Stimulated activated effector memory CD8-positive, alpha-beta T cell treated with anti-CD3 and anti-CD28 coated beads, Interleukin-12 subunit alpha, Interleukin-12 subunit beta, amount 100 ng/mL, for 72 hours (primary cell): ENCODE measurements at regions not wholly inside any gene's neighbourhood (a gene's known extent, or its start where the extent isn't known, plus 50 kb on each side); places are given as distances from the start of the nearest gene placed in this dataset.

Source experiments
- ATAC-seq: fragments of 150-1000 bp; cut with Tn5 transposase; 2 replicates; pipeline ENCODE4 v1.10.0; 2021
- DNase-seq, 2 donors: peaks; one replicate each; pipeline ENCODE4 v3.0.0; 2021 to 2022; ENCODE audit warnings: low spot score in 2 of 2
- H3K27ac Mint-ChIP-seq: one replicate; pipeline ENCODE4 v1.8.0; 2022; ENCODE audit warnings: mild to moderate bottlenecking, mixed read lengths
- H3K36me3 Mint-ChIP-seq: one replicate; pipeline ENCODE4 v1.8.0; 2022; ENCODE audit warnings: mild to moderate bottlenecking, mixed read lengths
- H3K4me1 Mint-ChIP-seq: one replicate; pipeline ENCODE4 v1.8.0; 2022; ENCODE audit warnings: mixed read lengths
- H3K4me3 Mint-ChIP-seq: one replicate; pipeline ENCODE4 v1.8.0; 2022; ENCODE audit warnings: mild to moderate bottlenecking, mixed read lengths
- H3K9me3 Mint-ChIP-seq: one replicate; pipeline ENCODE4 v1.8.0; 2022; ENCODE audit warnings: mixed read lengths

DNA sequence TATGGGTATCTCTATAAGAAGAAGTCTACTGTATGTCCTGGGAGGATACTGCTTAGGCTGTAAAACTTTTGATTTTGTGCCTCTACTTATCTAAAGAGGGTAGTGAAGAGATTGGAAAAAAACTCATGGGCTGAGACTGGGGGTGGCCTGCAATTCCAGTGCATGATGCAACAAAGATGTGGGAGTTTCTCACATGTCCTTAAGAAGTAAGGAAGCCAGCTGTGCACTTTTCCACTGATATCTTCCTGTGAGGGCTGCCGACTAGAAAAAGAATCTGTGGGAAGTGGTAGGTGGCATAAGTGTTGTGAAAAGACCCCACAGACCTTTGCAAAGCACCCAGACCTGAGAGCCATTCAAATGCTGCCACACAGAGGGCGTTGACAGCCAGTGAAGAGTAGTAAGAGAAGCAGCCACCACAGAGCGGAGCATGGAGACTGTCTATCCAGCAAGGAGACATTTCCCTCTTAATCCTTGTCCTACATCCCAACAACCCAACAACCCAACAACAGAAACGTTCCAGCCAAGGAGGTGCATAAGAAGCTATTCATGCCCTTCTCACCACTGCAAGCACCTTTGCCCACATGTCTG lies 65.1 kb downstream of the PFDN4 start:
- no peaks in the 10 kb centered on the region for H3K9me3 Mint-ChIP-seq
- no peak for DNase-seq
- H3K4me3 Mint-ChIP-seq, result no peak overlapping the region
- H3K4me1 Mint-ChIP-seq, result no peaks in the 10 kb centered on the region
- H3K36me3 Mint-ChIP-seq, result no peaks in the 10 kb centered on the region
- no peak for ATAC-seq
- H3K27ac Mint-ChIP-seq, result no peak overlapping the region

DNA sequence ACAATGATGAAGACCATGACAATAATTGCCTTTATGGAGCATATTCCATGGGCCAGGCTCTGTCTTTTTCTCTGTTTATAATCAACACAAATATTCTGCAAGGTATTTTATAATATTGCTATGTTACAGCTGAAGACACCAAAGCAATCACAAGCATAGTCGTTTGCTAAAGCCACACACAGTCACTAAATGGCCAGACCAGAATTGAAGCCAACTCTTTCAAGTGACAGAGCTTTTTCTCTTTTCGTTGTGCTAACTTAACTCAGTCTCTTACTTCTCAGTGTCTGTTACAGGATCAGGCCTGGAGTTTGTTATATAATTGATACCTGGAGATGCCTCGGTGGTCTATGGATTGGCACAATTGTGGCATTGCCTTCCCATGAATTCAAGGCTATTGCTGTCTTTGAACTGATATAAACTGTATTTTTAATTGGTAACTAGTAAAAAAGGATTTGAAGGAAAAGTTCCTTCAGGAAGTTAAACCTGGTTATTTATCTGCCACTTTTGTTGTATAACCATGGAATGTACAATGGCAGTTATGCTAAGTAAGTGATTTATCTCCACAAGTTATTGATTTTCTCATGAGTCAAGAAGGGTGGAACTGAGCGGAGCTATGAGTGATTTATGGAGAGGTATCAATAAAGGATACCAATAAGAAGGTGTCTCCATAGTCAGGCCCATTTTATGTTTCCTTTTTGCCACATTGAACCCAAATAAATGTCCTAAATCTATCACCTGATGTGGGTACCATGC lies 67.6 kb downstream of the PFDN4 start:
- Mint-ChIP-seq H3K4me1 (no peaks in the 10 kb centered on the region), H3K36me3 (no peaks in the 10 kb centered on the region), H3K4me3 (no peak overlapping the region), H3K9me3 (no peaks in the 10 kb centered on the region), H3K27ac (no peak overlapping the region)
- DNase-seq, result no peak
- no peak for ATAC-seq

DNA sequence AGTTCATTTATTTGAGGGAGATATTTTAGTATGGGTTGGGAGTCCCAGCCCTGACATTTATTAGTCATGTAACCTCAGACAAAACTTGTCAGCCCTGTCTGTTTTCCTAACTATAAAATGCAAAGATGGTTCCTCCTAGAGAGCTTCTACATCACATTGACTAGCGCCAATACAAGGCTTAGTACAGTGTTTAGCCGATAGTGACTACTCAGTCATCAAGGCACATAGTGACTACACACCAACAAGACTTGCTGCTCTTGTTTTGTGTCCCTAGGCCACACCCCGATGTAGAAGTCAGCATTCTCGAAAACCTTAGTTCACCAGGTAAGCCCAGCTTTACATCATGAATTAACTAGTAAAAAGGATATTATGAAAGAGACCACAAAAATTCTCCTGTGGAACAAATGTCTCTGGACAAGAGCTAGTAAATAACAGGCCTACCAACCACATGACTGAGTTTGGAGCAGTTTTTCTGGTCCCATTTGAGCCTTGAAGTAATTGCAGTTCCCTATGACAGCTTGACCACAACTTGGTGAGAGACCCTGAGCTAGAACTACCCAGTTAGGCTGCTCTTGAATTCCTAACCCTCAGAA lies 68.8 kb downstream of the PFDN4 start:
- peak; percentile 16 for ATAC-seq
- no peaks in the 10 kb centered on the region for H3K4me1 Mint-ChIP-seq
- no peaks in the 10 kb centered on the region for H3K9me3 Mint-ChIP-seq
- DNase-seq, result no peak
- H3K36me3 Mint-ChIP-seq, result no peaks in the 10 kb centered on the region
- no peak overlapping the region for H3K4me3 Mint-ChIP-seq
- no peak overlapping the region for H3K27ac Mint-ChIP-seq

DNA sequence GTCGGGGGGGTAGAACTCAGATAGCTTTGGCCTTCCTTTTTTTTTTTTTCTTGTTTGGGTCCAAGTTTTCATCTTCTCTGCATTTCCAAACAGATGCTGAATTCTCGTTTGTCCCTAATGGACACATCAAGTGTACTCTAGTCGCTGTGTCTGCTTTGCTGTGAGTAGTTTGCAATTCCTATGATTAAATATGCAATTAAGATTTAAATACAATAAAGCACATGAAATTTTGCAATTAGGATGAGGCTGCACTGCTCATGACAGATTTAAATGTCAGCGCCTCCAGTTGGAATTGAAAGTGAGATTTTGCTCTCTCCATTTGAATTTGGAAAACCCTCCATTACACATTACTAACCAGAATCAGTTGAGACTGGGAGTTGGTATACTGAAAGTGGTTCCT lies 70.4 kb downstream of the PFDN4 start:
- DNase-seq (no peak), ATAC-seq (no peak)
- Mint-ChIP-seq H3K36me3 (no peaks in the 10 kb centered on the region), H3K4me1 (no peaks in the 10 kb centered on the region), H3K27ac (no peak overlapping the region), H3K4me3 (no peak overlapping the region), H3K9me3 (no peaks in the 10 kb centered on the region)

DNA sequence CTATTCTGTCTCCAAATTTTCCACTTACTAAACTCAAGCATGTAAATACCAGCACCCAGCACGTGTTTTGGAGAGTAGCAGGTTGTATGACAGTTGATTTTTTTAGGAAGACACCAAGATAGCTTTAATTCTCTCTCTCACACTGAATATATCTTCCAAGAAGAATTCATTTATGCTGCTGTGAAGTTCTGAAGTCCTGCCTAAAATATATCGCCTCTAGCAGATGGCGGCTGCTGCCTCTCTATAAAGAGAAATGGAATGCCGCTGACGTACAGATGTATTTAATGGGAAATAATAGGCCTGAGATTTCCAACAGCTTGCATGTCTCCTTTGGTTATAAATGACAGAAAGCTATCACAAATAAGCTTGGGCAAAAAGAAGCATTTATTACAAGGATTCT lies 74.7 kb downstream of the PFDN4 start:
- ATAC-seq, result no peak

DNA sequence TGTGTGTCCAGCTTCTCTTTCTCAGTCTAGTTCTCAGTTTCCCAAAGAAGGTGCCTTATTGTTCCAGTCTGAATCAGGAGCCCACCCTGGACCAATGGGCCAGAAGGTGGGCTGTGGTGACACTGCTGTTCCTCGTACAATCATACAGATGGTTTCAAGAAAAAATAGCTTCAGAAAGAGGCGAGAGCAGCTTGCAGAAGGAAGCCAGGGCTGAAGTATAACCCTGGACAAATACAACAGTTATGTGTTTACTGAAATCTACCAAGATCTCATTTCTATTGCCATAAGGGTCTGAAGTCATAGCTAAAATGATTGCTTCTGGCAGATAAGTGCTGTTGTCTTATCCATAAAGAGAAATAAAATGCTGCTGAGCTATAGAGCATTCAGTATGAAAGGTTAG lies 75.4 kb downstream of the PFDN4 start:
- no peak for DNase-seq
- Mint-ChIP-seq H3K36me3 (peaks cover 7% of the 10 kb centered on the region), H3K4me3 (no peak overlapping the region), H3K9me3 (peaks cover 4% of the 10 kb centered on the region), H3K27ac (no peak overlapping the region), H3K4me1 (peaks cover 12% of the 10 kb centered on the region)
- no peak for ATAC-seq

More for the DNA sequence above, 74.7 kb downstream of the PFDN4 start:
- Mint-ChIP-seq H3K36me3 (peaks cover 7% of the 10 kb centered on the region), H3K27ac (no peak overlapping the region), H3K4me3 (no peak overlapping the region), H3K4me1 (peaks cover 12% of the 10 kb centered on the region), H3K9me3 (peaks cover 4% of the 10 kb centered on the region)
- no peak for DNase-seq

DNA sequence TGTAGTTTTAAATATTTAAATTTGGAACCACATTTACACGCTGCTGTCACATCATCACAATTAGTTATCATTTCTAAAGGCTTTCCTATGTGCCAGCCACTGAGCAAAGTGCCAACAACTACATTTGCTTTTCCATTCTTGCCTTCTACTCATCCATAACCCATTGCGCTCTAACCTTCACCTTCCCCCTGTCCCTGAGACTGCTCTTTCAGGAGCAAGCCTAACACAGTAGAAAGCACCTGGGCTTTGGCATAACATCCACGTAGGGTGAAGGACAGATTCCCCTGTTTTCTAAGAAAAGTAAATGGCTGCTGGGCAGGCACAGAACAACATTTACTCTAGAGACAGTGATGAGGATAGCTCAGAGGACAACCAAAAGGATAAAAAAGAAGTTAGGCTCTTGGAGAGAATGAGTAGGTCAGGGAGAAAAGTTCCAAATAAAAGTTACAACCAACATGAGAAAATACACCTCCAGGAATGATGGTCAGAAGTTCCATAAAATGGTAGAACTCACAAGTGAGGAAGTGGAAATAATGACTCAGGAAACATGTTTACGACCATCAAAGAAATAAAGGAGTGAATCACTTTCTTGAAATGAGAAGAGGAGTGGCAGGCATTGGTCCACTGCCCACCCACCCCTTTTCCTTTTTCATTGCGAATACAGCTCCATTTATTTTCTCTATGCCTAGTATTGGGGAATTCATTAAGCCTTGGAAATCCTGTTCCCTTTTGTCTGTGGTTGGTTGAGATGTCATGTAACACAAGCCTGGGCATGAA lies 77.2 kb downstream of the PFDN4 start:
- Mint-ChIP-seq H3K36me3 (peaks cover 7% of the 10 kb centered on the region), H3K4me1 (peaks cover 12% of the 10 kb centered on the region), H3K9me3 (peaks cover 4% of the 10 kb centered on the region), H3K27ac (peak overlapping the region; percentile 91), H3K4me3 (peak overlapping the region; percentile 28)
- DNase-seq, result no peak
- ATAC-seq, result peak; percentile 90

DNA sequence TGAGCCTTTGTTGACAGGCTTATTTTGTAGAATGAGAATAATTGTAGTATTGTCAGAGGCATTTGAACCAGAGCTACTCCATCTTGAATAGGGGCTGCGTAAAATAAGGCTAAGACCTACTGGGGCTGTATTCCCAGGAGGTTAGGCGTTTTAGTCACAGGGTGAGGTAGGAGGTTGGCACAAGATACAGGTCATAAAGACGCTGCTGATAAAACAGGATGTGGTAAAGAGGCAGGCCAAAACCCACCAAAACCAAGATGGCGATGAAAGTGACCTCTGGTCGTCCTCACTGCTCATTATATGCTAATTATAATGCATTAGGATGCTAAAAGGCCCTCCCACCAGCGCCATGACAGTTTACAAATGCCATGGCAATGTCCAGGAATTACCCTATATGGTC lies 82.7 kb downstream of the PFDN4 start:
- Mint-ChIP-seq H3K4me3 (no peak overlapping the region), H3K4me1 (peaks cover 3% of the 10 kb centered on the region), H3K9me3 (peaks cover 3% of the 10 kb centered on the region), H3K36me3 (peaks cover under 1% of the 10 kb centered on the region), H3K27ac (no peak overlapping the region)
- ATAC-seq, result no peak
- DNase-seq, result no peak

DNA sequence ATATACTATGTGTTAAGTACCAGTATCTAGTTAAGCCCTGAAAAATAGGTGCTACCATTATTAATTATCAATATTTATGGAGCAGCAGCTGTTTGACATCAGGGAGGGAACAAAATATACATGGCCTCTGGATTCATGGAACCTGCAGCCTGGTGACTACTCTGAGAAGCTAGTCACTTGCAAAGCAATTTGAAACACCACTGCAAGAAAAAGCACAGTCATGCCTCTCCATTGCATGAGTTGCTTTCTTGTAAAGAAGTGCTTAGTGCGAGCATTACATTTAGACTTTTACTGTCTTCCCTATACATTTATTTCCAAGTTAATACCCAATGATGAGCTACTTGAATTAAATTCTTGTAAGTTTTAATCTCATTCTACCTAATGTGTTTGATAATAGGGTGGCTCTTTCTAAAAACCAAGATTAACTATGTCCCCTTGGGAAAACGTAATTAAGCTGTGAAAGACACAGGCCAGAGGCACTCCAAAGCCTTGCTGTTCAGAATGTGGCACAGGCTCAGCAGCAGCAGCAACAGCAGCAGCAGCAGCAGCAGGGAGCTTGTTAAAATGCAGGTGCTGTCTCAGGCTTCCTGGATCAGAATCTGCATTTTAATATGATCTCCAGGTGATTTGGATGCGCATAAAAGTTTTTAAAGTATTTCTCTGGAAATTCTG lies 83.6 kb downstream of the PFDN4 start:
- ATAC-seq (no peak), DNase-seq (no peak)
- Mint-ChIP-seq H3K4me3 (no peak overlapping the region), H3K9me3 (no peaks in the 10 kb centered on the region), H3K27ac (no peak overlapping the region), H3K36me3 (no peaks in the 10 kb centered on the region), H3K4me1 (no peaks in the 10 kb centered on the region)

DNA sequence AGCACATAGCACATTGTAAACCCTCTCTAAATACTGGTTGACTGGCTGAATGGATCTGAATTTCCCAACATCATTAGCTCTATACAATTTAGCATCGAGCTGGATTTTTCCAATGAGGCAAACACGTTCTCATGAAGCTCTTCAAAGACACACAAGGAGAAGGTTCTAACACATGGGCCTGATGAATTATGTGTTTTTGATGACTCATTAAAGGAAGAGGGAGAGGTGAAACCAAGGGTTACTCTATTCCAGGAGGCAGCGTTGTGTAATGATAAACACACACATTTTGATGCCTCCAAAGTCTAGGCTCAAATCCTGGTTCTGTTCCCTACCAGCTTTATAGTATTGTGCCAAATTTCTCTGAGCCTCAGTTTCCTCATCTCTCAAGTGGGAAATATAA lies 84.3 kb downstream of the PFDN4 start:
- H3K27ac Mint-ChIP-seq, result no peak overlapping the region
- ATAC-seq, result no peak
- H3K4me1 Mint-ChIP-seq, result no peaks in the 10 kb centered on the region
- no peaks in the 10 kb centered on the region for H3K9me3 Mint-ChIP-seq
- no peak overlapping the region for H3K4me3 Mint-ChIP-seq
- no peaks in the 10 kb centered on the region for H3K36me3 Mint-ChIP-seq
- DNase-seq, result no peak

DNA sequence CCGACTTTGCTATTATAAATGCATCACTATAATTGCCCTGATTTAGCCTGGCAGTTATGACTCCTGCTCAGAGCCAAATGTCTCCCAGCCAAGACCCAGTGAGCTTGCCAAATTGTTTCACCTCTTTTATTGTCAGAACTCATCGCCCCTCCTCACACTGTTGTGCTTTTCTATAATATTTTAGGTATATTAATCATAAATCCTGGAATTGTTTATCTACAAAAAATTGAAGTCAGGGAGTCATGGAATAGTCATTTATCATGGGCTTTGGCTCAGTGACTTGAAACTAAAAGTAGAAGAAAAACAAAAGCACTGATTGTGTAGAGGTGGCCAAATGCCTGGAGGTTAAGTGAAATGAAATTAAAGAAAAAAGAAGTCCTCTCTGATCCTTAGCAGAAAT lies 85.6 kb downstream of the PFDN4 start:
- no peak overlapping the region for H3K4me3 Mint-ChIP-seq
- no peak for ATAC-seq
- H3K4me1 Mint-ChIP-seq, result no peaks in the 10 kb centered on the region
- no peak overlapping the region for H3K27ac Mint-ChIP-seq
- no peaks in the 10 kb centered on the region for H3K9me3 Mint-ChIP-seq
- DNase-seq, result no peak
- H3K36me3 Mint-ChIP-seq, result no peaks in the 10 kb centered on the region

DNA sequence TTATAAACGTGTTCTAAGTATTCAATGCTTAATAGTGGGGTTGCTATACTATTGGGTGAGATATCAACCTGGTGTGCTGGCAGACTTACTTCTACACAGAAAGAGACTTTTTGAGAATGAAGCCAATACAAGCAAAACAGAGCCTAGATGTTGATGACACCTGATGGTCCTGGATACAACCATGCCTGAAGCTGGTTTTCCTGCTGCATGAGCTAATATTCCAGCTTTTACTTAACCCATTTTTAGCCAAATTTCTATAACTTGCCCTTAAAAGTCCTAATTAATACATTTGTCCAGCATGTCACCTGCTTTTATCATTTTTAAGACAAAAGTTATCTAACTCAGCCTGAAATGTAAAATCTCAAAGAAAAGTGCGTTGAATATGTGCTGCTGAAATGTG lies 86.2 kb downstream of the PFDN4 start:
- H3K36me3 Mint-ChIP-seq, result no peaks in the 10 kb centered on the region
- no peak overlapping the region for H3K27ac Mint-ChIP-seq
- no peak for DNase-seq
- H3K9me3 Mint-ChIP-seq, result no peaks in the 10 kb centered on the region
- no peak overlapping the region for H3K4me3 Mint-ChIP-seq
- no peak for ATAC-seq
- H3K4me1 Mint-ChIP-seq, result no peaks in the 10 kb centered on the region

DNA sequence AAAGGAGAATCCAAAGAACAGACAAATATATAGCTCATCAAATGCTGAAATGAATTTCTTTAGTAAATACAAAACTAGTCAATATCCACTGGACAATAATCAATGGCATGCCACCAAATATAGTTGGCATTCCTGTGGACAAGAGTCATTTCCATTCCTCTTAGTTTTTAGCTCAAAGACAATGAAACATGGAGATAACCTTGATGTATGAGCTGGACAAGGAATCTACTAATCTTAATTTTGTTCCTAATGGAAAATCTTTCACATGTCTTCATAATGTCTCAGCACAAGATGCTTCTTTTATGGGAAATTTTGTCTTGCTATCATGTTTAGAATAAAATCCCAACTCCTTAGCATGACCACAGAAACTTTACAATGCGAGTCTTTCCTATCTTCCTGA lies 87.8 kb downstream of the PFDN4 start:
- Mint-ChIP-seq H3K4me1 (no peaks in the 10 kb centered on the region), H3K36me3 (no peaks in the 10 kb centered on the region), H3K4me3 (no peak overlapping the region), H3K27ac (no peak overlapping the region), H3K9me3 (no peaks in the 10 kb centered on the region)
- DNase-seq (no peak), ATAC-seq (no peak)

DNA sequence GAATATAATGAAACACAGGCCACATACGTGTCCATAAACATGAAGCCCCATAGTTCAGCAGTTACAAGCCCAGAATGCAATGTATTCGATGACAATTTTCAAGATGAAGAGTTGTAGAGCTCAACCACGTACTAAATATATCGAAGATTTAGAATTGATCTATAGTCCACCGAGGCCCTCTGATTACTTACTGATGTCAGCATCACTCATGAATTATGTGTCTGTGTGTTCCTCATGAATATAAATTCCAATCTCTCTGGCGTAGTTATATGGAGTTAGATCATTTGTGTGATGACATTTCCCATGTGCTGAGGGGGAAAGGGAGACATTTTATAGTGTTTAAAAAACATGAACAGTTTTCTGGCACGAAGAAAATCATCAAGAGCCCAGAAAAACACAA lies 97.5 kb downstream of the PFDN4 start:
- no peak for DNase-seq
- Mint-ChIP-seq H3K36me3 (no peaks in the 10 kb centered on the region), H3K4me1 (no peaks in the 10 kb centered on the region), H3K27ac (no peak overlapping the region), H3K9me3 (no peaks in the 10 kb centered on the region), H3K4me3 (no peak overlapping the region)
- no peak for ATAC-seq

DNA sequence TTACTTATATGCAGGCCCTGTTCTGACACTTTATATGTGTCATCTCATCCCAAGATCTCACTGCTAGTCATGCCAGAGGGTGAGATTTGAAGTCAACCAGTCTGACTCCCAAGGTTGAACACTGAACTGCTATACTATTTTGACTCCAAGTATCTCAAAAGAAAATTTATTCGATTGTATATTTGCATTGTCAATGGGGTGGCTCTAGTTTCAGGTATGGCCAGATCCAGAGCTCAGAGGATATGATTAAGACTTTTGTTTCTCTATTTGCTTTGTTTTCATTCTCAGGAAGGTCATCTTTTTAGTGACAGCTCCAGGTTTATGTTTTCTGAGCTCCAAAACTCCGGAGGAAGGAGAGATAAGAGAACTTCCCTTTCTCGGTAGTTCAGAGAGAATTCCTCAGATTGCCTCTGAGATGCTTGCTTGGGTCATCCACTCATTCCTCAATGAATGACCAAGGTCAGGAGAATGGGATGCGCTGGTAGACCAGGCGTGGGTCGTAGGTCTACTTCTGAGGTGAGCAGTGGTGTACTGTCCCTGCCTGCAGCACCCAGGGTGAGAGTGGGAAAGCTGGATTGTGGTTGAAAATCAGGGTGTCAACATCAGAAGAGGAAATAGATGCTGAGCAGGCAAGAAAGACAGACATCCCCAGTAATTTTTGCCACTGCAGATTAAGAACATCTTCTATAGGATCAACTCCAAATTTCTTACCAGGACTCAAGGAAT lies 99.3 kb downstream of the PFDN4 start:
- Mint-ChIP-seq H3K9me3 (no peaks in the 10 kb centered on the region), H3K4me1 (no peaks in the 10 kb centered on the region), H3K36me3 (no peaks in the 10 kb centered on the region), H3K27ac (no peak overlapping the region), H3K4me3 (no peak overlapping the region)
- ATAC-seq (no peak), DNase-seq (no peak)
